HepG2 (cell line): ENCODE measurements at regions not wholly inside any gene's neighbourhood (a gene's known extent, or its start where the extent isn't known, plus 50 kb on each side); places are given as distances from the start of the nearest gene placed in this dataset.

Experiments used
- ATAC-seq: fragments of 200-7000 bp; cut with Tn5 transposase; 3 replicates; pipeline ENCODE4 v1.9.1; 2020; ENCODE audit warnings: mild to moderate bottlenecking, moderate library complexity
- BruUV-seq: library from RNA; stranded (reverse); fragments of 400-500 nt; replicated peaks from 2 replicates; lab custom pipeline; 2021; lab: Mats Ljungman, UMichigan
- CTCF ChIA-PET: fragments of 300-600 bp; formaldehyde crosslinking; extraction: SDS; loops from one replicate; lab custom pipeline; 2021; ENCODE audit warnings: low total read pairs, inconsistent platforms, low intra/inter-chr PET ratio; lab: Yijun Ruan, JAX
- POLR2A ChIA-PET: fragments of 350-600 bp; sonication (Branson Sonifier 250); formaldehyde crosslinking; loops from one replicate; lab custom pipeline; 2020; ENCODE audit warnings: antibody characterized with exemption, inconsistent platforms; lab: Yijun Ruan, JAX
- DNase-seq: peaks from one replicate; pipeline ENCODE4 v3.0.0-alpha.2; 2015; ENCODE audit warnings: low spot score
- FAIRE-seq: peaks from 3 replicates; lab custom pipeline; 2011; peaks lifted over from hg19 to GRCh38; lab: Jason Lieb, UNC
- H2AFZ ChIP-seq: one replicate; pipeline ENCODE4 v1.6.1; 2011; ENCODE audit warnings: low read length, inconsistent platforms
- H3K27ac ChIP-seq: fragments of 300-600 bp; 3 replicates; pipeline ENCODE4 v1.8.0; 2011; ENCODE audit warnings: mixed run types, mild to moderate bottlenecking, mixed read lengths, low read length, inconsistent platforms; ENCODE audit not compliant: insufficient read depth; ENCODE audit errors: extremely low read length
- H3K27me3 ChIP-seq, 2 experiments: fragments of 200-600 bp in 1 of 2; 2 replicates in 1 of 2; 3 replicates in 1 of 2; pipeline versions ENCODE4 v1.6.0 to v1.8.0; 2011; ENCODE audit warnings: low read length in 2 of 2, mild to moderate bottlenecking in 2 of 2, moderate library complexity in 2 of 2, inconsistent platforms in 1 of 2; ENCODE audit not compliant: insufficient read depth in 2 of 2, control insufficient read depth in 1 of 2
- H3K36me3 ChIP-seq, 2 experiments: fragments of 200-600 bp in 1 of 2; replicated peaks in 1 of 2; 2 replicates in 1 of 2; 3 replicates in 1 of 2; pipeline versions ENCODE4 v1.5.1 to v1.8.0; 2011; ENCODE audit warnings: low read length in 2 of 2, inconsistent platforms in 1 of 2; ENCODE audit not compliant: insufficient read depth in 2 of 2, control insufficient read depth in 1 of 2
- H3K4me1 ChIP-seq: 2 replicates; pipeline ENCODE4 v1.5.1; 2012; ENCODE audit warnings: low read length, inconsistent platforms; ENCODE audit not compliant: insufficient read depth
- H3K4me2 ChIP-seq: 2 replicates; pipeline ENCODE4 v1.6.0; 2011; ENCODE audit warnings: low read depth, low read length, inconsistent platforms
- H3K4me3 ChIP-seq, 3 experiments: fragments of 200-600 bp in 1 of 3; sonication (generic), shearing (Covaris generic) in 1 of 3; replicated peaks in 1 of 3; 2 replicates each; pipeline ENCODE4 v1.5.1; 2011 to 2016; ENCODE audit warnings: low read length in 3 of 3, inconsistent platforms in 2 of 3, low read depth in 2 of 3, mild to moderate bottlenecking in 2 of 3, control low read depth in 1 of 3, mixed read lengths in 1 of 3; ENCODE audit not compliant: insufficient read depth in 1 of 3
- H3K79me2 ChIP-seq: one replicate; pipeline ENCODE4 v1.6.1; 2011; ENCODE audit warnings: low read length, inconsistent platforms; ENCODE audit not compliant: insufficient read depth
- H3K9ac ChIP-seq: 2 replicates; pipeline ENCODE4 v1.6.0; 2011; ENCODE audit warnings: mild to moderate bottlenecking, low read depth, low read length, inconsistent platforms; ENCODE audit not compliant: insufficient read depth
- H3K9me3 ChIP-seq: 2 replicates; pipeline ENCODE4 v1.5.1; 2012; ENCODE audit warnings: mild to moderate bottlenecking, low read length
- H4K20me1 ChIP-seq: 2 replicates; pipeline ENCODE4 v1.6.0; 2011; ENCODE audit warnings: inconsistent platforms, mild to moderate bottlenecking, low read length, moderate library complexity; ENCODE audit not compliant: insufficient read depth
- HMGA1 ChIP-seq: sonication (generic); formaldehyde crosslinking; conservative IDR thresholded peaks from 2 replicates; pipeline ENCODE4 v1.4.0; 2020; ENCODE audit warnings: missing genetic modification reagents
- NFIC ChIP-seq: IDR thresholded peaks from 2 replicates; pipeline ENCODE4 v1.6.1; 2012; ENCODE audit warnings: mild to moderate bottlenecking, low read length, inconsistent platforms
- SRSF1 ChIP-seq: fragments of 200-400 bp; formaldehyde crosslinking; optimal IDR thresholded peaks from 2 replicates; pipeline ENCODE3; 2017; ENCODE audit warnings: mild to moderate bottlenecking, low read depth, low read length, moderate library complexity
- THYN1 ChIP-seq: sonication (generic); formaldehyde crosslinking; IDR thresholded peaks from 2 replicates; pipeline ENCODE4 v1.8.1; 2023; ENCODE audit warnings: low read depth, mild to moderate bottlenecking, moderate library complexity, missing genetic modification reagents, borderline replicate concordance
- ZBTB8A ChIP-seq: sonication (generic); formaldehyde crosslinking; IDR thresholded peaks from 2 replicates; pipeline ENCODE4 v1.4.0; 2020; ENCODE audit warnings: mild to moderate bottlenecking, low read depth, missing genetic modification reagents, borderline replicate concordance
- ZFY ChIP-seq: sonication (generic); formaldehyde crosslinking; IDR thresholded peaks from 2 replicates; pipeline ENCODE4 v1.4.0; 2020; ENCODE audit warnings: missing genetic modification reagents
- ZNF557 ChIP-seq: sonication (generic); formaldehyde crosslinking; IDR thresholded peaks from 2 replicates; pipeline ENCODE4 v1.4.0; 2020; ENCODE audit warnings: missing genetic modification reagents
- ZNF790 ChIP-seq: sonication (generic); formaldehyde crosslinking; IDR thresholded peaks from 2 replicates; pipeline ENCODE4 v1.8.0; 2022; ENCODE audit warnings: missing genetic modification reagents, mild to moderate bottlenecking, borderline replicate concordance
- WGBS: methylation state at CpG from one replicate; pipeline ENCODE4 v1.1.6; 2017; ENCODE audit warnings: low lambda C conversion rate; 5-methylcytosine and 5-hydroxymethylcytosine counted together
- in situ Hi-C: cut with HindIII; loops from 2 replicates; pipeline ENCODE4 v1.10.0; 2017; ENCODE audit warnings: low pct_unique_long_range_greater_than_20kb; ENCODE audit not compliant: extremely low pct_ligation_motif_present
- intact Hi-C: fragments of 100-400 bp; cut with micrococcal nuclease; formaldehyde crosslinking; loops from one replicate; pipeline ENCODE4 v1.10.0; 2022; ENCODE audit not compliant: unreplicated experiment
- TF ChIP-seq, protein P1 (sequence below): sonication (generic); formaldehyde crosslinking; conservative IDR thresholded peaks from 2 replicates; pipeline ENCODE4 v1.4.0; 2020; ENCODE audit warnings: missing genetic modification reagents
- TF ChIP-seq, protein P2 (sequence below): conservative IDR thresholded peaks from 2 replicates; pipeline ENCODE4 v1.6.1; 2018; ENCODE audit warnings: missing genetic modification reagents
- TF ChIP-seq, protein P3 (sequence below): sonication (generic); formaldehyde crosslinking; IDR thresholded peaks from 2 replicates; pipeline ENCODE4 v1.5.0; 2020; ENCODE audit warnings: mild to moderate bottlenecking, missing genetic modification reagents
- TF ChIP-seq, protein P4 (sequence below): sonication (generic); formaldehyde crosslinking; IDR thresholded peaks from 2 replicates; pipeline ENCODE4 v1.8.1; 2023; ENCODE audit warnings: mild to moderate bottlenecking, missing genetic modification reagents

DNA sequence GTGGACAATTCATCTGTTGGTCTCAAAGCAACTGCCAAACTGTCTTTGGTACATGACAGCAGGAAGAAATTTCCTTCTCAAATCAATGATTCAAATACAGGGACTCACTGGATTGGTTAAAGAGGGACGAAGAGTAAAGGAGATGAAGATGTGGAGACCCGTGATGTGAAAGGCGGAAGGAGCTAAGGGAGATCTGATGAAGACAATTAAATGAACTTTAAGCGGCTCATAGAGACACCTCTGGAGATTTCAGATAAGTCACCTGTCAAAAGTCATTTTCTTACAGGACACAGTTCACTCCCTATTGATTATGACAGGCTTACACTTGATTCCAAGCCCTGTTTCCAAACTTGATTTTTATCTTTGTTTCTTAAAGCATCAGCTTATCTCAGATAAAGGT is 466.3 kb downstream of the DOK5 start:
- peaks cover 29% of the 10 kb centered on the region for H3K9me3 ChIP-seq
- no peak for TF ChIP-seq ZNF790
- TF ChIP-seq, protein P1, sequence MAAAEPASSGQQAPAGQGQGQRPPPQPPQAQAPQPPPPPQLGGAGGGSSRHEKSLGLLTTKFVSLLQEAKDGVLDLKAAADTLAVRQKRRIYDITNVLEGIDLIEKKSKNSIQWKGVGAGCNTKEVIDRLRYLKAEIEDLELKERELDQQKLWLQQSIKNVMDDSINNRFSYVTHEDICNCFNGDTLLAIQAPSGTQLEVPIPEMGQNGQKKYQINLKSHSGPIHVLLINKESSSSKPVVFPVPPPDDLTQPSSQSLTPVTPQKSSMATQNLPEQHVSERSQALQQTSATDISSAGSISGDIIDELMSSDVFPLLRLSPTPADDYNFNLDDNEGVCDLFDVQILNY, result no peak
- TF ChIP-seq ZFY (CRISPR knock-in tag), result no peak
- no peak for TF ChIP-seq ZBTB8A (CRISPR knock-in tag)
- no peak for TF ChIP-seq ZNF557 (CRISPR knock-in tag)
- TF ChIP-seq, protein P2, sequence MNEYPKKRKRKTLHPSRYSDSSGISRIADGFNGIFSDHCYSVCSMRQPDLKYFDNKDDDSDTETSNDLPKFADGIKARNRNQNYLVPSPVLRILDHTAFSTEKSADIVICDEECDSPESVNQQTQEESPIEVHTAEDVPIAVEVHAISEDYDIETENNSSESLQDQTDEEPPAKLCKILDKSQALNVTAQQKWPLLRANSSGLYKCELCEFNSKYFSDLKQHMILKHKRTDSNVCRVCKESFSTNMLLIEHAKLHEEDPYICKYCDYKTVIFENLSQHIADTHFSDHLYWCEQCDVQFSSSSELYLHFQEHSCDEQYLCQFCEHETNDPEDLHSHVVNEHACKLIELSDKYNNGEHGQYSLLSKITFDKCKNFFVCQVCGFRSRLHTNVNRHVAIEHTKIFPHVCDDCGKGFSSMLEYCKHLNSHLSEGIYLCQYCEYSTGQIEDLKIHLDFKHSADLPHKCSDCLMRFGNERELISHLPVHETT, result no peak
- TF ChIP-seq, all 625 proteins: peak for 0
- no peaks in the 10 kb centered on the region for H3K4me1 ChIP-seq
- ATAC-seq (no peak), DNase-seq (no peak), FAIRE-seq (no peak)
- WGBS, result 13% methylated on average over 4 of the region's 4 CpGs
- no peak overlapping the region for H3K9ac ChIP-seq
- H3K4me3 ChIP-seq, result no peak overlapping the region
- no peaks in the 10 kb centered on the region for H3K79me2 ChIP-seq
- no peak overlapping the region for H3K27ac ChIP-seq
- BruUV-seq, result no TSS peak
- no peaks in the 10 kb centered on the region for H3K27me3 ChIP-seq
- intact Hi-C loops (no loop called here), in situ Hi-C loops (no loop called here)
- ChIA-PET CTCF (no interaction called here), POLR2A (no interaction called here)
- H2AFZ ChIP-seq, result no peak overlapping the region
- H3K36me3 ChIP-seq, result no peaks in the 10 kb centered on the region
- H4K20me1 ChIP-seq, result no peaks in the 10 kb centered on the region
- no peak overlapping the region for H3K4me2 ChIP-seq

DNA sequence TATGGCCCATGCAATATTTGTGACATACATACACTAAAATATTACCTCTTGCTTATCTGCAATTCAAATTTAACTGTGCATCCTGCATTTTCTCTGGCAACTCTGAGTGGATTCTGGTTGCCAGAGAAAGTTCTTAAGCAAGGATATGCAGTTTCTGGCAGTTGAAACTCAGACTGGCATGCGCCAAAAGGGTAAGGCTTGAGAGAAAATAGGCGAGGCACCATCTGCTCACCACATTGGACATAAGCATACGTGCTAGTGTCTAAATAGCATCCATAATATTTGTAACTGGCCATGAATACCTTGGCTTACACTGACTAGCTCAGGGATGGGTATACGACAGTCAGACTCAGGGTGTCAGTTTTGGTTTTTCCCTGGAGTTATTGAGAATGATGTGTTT is 465.1 kb downstream of the DOK5 start:
- in situ Hi-C loops (no loop called here), intact Hi-C loops (no loop called here)
- H3K9me3 ChIP-seq, result peaks cover 35% of the 10 kb centered on the region
- WGBS, result 6% methylated on average over 4 of the region's 4 CpGs
- no peaks in the 10 kb centered on the region for H3K36me3 ChIP-seq
- ChIA-PET CTCF (no interaction called here), POLR2A (no interaction called here)
- no peaks in the 10 kb centered on the region for H3K27me3 ChIP-seq
- TF ChIP-seq, protein P3, sequence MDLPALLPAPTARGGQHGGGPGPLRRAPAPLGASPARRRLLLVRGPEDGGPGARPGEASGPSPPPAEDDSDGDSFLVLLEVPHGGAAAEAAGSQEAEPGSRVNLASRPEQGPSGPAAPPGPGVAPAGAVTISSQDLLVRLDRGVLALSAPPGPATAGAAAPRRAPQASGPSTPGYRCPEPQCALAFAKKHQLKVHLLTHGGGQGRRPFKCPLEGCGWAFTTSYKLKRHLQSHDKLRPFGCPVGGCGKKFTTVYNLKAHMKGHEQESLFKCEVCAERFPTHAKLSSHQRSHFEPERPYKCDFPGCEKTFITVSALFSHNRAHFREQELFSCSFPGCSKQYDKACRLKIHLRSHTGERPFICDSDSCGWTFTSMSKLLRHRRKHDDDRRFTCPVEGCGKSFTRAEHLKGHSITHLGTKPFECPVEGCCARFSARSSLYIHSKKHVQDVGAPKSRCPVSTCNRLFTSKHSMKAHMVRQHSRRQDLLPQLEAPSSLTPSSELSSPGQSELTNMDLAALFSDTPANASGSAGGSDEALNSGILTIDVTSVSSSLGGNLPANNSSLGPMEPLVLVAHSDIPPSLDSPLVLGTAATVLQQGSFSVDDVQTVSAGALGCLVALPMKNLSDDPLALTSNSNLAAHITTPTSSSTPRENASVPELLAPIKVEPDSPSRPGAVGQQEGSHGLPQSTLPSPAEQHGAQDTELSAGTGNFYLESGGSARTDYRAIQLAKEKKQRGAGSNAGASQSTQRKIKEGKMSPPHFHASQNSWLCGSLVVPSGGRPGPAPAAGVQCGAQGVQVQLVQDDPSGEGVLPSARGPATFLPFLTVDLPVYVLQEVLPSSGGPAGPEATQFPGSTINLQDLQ (CRISPR knock-in tag), result no peak
- TF ChIP-seq HMGA1 (CRISPR knock-in tag) (no peak), SRSF1 (no peak), THYN1 (CRISPR knock-in tag) (no peak), NFIC (no peak)
- TF ChIP-seq, protein P4, sequence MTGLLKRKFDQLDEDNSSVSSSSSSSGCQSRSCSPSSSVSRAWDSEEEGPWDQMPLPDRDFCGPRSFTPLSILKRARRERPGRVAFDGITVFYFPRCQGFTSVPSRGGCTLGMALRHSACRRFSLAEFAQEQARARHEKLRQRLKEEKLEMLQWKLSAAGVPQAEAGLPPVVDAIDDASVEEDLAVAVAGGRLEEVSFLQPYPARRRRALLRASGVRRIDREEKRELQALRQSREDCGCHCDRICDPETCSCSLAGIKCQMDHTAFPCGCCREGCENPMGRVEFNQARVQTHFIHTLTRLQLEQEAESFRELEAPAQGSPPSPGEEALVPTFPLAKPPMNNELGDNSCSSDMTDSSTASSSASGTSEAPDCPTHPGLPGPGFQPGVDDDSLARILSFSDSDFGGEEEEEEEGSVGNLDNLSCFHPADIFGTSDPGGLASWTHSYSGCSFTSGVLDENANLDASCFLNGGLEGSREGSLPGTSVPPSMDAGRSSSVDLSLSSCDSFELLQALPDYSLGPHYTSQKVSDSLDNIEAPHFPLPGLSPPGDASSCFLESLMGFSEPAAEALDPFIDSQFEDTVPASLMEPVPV, result no peak
- DNase-seq (no peak), ATAC-seq (no peak), FAIRE-seq (no peak)
- no peak overlapping the region for H3K4me2 ChIP-seq
- BruUV-seq, result no TSS peak
- no peak overlapping the region for H2AFZ ChIP-seq
- H3K4me3 ChIP-seq, result no peak overlapping the region
- H3K79me2 ChIP-seq, result no peaks in the 10 kb centered on the region
- H3K27ac ChIP-seq, result no peak overlapping the region
- H3K4me1 ChIP-seq, result no peaks in the 10 kb centered on the region
- H4K20me1 ChIP-seq, result no peaks in the 10 kb centered on the region
- no peak overlapping the region for H3K9ac ChIP-seq
